ENCODE measurements at regions not wholly inside any gene's neighbourhood (a gene's known extent, or its start where the extent isn't known, plus 50 kb on each side); places are given as distances from the start of the nearest gene placed in this dataset.
"Not testable (repeated sequence)": the region's sequence is repeated elsewhere in the genome, so short reads cannot be mapped to it uniquely, and the experiment has no call there.

DNA sequence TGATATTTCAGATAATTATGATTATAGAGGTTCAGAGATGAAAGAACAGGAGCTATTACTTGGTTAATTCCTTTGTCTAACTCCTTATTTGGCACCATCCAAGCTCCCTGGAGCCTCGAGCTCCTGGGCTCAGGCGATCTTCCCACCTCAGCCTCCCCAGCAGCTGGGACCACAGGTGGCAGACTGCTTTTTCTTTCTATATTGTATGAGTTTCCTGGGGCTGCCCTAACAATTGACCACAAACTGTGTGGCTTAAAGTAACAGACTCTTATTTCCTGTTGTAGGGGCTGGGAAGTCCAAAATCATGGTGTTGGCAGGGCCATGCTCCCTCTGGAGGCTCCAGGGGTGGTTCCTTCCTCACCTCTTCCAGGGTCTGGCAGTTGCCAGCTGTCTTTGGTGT is 163.3 kb upstream of the ADCY1 start:
- no peak for DNase-seq

DNA sequence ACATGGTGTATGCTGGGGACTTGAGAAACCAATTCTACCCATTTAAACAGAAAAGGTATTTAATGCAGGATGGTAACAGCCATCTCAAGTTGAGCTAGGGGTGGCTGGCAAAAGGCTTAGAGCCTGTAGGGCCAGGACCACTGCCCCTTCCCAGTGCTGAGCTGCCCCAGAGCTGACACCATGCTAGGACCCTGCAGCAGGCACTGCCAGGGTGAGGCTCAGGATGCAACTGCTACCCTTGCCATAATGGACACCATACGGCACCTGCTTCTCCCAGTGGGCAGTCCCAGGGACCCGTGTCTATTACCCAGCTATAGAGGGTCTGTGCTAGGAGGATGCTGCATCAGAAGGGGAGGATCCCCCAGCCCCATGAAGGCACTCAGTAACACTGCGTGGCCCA is 160.7 kb upstream of the ADCY1 start:
- no peak for DNase-seq

DNA sequence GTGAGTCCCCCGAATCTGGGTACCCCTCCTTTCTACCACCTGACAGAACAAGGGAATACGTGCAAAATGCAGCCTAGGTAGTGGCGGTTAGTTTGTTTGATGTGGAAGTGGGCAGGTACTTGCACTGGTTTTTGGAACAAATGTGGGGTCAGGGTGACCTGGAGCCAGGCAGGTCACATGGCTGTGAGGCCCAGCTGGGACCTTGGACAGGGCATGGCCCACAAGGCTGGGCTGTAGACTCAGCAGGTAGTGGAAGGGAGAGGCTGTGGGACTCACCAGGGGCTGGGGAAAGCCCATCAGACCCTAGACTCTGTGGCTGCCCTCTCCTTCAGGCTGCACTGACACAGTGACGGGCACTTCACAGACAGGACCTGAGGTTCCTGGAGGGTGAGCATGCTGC is 159.9 kb upstream of the ADCY1 start:
- no peak for DNase-seq

DNA sequence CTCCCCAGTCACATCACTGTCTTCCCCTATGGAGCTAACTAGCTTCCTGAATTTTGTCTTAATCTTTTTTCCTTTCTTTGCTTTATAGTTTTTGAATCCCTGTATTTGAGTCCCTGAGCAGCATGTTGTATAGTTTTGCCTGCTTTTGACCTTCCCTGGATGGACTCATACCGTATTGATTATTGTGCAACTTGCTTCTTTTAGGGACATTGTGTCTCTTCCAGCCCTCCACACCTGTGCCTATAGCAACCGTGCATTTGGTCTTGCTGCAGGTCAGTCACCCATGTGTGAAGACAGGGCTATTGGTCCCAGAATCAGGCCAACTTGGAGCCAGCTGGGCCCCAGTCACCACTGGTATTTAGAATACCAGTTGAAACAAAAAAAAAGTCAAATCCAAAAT is 158.9 kb upstream of the ADCY1 start:
- no peak for DNase-seq

DNA sequence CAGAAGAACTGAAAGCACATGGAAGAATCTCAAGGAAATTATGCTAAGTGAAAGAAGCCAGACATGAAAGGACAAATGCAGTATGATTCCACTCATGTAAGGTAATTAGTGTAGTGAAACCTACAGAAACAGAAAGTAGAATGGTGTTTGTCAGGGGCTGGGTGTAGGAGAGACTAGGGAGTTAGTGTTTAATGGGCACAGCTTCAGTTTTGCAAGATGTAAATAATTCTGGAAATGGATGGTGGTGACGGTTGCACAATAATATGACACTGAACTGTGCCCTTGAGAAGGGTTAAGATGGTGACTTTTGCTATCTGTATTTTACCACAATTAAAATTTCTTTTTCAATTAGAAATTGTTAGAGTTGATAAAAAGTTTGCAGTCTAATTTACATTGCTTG is 157.3 kb upstream of the ADCY1 start:
- DNase-seq = no peak

DNA sequence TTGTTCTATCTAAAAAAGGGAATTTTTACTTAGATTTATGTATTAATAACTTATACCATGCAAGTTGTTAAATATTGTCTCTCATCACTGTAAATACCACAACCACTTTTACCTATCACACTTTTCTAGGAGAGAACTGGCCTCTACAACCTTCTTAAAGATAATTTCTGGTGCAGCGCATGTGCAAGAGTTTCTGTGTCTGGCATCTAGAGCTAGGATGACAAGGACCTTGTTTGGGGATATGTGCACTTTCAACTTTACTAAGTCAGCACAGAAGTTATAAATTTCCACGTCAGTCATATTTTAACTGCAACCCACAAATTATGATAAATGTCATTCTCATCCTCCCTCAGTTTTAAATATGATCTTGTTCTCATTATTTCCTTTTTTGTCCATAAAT is 156.9 kb upstream of the ADCY1 start:
- DNase-seq = no peak

DNA sequence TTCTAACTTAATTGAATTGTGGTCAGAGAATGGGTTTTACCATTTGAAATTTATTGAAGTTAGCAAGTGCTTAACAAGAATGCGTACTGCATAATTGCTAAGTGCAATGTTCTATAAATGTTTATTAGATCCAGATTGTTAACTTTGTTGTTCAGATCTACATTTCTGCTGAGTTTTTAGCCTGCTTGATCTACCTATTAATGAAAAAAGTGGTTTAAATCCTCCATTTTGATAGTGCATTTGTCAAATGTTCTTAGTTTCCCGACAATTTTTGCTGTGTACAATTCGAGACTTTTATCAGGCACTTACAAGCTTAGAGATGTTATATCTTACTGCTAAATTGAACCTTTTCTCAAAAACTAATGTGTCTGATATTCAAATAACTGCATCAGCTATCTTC is 156.4 kb upstream of the ADCY1 start:
- no peak for DNase-seq

DNA sequence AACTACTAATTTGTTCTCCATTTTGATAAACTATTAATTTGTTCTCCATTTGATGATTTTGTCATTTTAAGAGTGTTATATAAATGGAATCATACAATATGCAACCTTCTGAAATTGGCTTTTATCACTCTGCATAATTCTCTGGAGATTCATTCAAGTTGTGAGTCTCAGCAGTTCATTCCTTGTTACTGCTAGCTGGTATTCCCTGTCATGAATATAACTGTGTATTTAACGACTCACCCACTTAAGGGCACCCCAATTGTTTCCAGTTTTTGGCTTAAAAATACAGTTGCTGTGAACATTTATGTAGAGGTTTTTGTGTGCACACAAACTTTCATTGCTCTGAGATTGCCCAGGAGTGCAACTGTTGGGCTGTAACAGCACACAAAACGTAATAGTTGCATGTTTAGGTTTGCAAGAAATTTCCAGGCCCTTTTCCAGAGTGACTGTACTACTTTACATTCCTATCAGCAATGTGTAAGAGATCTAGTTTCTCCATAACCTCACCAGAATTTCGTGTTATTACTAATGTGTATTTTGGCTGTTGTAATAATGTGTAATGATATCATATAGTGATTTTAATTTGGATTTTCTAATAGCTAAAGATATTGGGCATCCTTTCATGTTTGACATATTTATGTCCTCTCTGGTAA is 153.2 kb upstream of the ADCY1 start:
- no peak for DNase-seq

DNA sequence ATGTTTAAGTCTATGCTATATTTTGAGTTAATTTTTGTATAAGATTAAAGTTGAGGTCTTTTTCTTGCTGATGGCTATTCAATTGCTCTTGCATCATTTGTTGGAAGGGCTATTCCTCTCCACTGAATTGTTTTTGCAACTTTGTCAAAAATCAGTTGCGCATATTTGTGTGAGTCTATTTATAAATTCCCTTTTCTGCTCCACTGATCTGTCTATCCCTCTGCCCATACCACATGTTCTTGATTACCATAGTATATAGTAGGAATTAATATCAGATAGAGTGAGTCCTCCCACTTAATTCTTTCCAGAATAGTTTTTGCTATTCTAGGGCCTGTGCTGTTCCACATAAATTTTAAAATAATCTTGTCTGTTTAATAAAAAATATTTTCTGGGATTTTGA is 152.4 kb upstream of the ADCY1 start:
- DNase-seq = no peak

DNA sequence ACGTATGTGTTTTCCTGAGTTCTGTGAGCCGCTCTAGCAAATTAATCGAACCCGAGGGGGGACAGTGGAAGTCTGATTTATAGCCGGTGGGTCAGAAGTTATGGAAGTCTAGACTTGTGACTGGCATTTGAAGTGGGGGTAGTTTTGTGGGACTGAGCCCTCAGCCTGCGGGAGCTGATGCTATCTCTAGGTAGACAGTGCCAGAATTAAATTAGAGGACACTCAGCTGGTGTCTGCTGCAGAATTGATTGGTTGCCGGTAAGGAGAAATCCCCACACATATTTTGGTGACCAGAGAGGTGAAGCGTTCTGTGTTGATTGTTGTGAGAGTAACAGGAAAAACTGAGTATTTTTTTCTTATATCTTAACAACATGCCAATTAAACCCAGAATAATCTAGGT is 143.8 kb upstream of the ADCY1 start:
- no peak for DNase-seq

DNA sequence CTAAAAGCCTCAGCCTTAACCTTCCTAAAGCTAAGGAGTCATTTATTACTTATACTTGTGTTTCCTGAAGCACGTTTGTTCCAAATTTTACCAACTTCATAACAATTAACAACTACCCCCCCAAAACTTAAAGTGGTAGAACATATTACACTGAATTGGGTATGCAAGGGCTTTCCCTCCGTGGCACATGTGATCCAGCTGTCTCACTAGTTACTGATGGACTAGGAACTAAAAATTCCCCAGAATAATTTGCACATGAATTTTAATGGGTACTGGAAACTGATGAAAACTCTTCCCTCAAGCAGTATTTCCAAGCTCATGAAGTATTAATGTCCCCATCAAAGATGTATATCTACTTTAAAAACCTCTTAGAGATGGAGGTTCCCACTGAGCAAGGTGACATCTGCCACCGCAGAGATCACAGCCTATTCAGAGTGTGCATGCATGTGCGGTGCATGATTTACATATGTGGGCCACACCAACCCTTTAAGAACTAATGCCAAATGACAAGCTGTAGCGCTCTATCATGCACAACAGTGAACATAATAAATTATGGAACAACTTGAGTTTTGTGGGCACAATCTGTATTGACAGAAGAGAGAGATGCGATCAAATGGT is 139.9 kb upstream of the ADCY1 start:
- no peak for DNase-seq

DNA sequence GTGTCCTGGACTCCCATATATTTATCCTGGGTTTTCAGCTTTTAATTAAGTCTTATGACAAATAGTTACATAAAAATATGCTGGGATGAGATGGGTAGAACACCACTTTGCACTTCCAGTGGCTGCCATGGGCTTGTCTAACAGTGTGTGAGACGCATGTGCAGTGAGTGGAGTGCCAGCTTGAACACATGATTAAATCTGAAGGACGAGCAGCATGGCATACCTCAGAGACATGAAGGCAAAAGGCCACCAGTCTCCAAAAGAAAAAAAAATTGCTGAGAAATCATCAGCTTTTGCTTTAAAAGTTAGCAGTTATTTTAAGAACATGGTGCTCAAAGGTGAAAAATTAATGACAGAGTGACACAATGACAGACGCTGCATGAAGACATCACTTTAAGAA is 139.0 kb upstream of the ADCY1 start:
- DNase-seq = no peak

DNA sequence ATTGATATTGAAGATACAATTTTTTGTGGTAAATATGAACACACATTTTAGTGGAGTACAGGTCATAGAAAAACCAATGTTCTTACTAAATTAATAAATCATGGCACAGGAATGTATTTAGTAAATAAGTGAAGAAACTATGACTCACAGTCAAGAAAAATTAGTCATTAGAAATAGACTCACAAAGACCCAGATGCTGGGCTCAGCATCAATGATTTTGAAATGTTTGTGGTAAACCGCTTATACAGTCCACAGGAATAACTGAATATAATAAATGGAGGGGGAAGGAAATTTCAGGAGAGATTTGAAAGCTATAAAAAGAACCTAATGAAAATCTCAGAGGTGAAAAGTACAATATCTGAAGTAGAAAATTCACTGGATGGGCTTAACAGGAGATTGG is 138.3 kb upstream of the ADCY1 start:
- DNase-seq = no peak

DNA sequence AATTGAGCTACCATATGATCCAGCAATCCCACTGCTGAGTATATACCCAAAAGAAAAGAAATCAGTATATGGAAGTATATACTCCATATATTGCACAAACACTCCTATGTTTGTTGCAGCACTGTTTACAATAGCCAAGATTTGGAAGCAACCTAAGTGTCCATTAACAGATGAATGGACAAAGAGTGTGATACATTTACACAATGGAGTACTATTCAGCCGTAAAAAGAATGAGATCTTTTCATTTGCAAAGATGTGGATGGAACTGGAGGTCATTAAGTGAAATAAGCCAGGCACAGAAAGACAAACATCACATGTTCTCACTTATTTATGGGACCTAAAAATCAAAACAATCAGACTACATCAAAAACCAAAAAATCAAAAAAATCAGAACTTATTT is 133.4 kb upstream of the ADCY1 start:
- not testable (repeated sequence) for DNase-seq

DNA sequence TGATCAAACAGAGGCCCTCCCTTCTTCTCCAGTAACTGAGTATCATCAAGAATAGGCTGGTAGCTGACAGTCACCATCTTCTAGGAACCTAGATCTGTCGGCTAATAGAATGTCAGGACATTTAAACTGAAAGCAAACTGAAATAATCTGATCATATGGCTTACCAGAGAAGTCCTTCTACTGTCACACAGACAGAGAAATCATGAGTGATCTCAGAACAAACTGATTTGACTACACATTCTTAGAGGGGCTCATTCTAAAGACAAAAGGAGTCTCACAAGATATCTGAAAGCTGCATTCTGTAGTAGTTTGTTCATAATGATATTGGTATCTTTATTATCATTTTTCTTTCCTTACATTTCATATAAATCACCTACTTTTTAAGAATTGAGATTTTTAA is 130.9 kb upstream of the ADCY1 start:
- DNase-seq = no peak

DNA sequence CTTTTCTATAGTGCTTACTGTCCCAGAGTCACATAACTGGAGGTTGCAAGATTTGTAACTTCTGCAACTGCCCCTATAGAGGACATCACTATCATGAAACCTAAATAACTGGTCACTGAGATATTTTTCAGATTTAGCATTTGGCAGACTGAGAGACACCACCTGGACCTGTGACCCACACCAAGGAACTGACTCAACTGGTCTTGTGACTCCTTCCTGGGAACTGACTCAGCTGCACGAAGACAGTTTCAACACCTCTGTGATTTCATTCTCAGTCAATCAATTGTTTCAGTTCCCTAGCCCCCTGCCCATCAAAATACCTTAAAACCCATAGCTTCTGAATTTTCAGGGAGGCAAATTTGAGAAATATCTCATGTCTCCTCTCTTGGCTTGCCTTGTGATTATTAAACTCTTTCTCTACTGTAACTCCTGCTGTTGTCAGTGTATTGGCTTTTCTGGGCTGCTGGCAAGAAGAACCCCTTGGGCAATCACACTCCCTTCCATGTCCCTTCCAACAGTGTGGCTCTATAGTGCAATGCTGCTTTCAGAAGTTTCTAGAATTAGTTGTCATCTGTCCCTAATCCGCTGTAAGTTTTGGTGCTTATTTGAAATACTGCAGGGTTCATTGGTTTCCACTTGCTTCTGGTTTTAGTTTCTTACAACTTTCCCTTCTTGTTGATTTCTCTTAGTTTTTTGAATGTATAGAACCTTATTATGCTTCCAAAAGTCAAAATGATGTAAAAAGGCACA is 127.8 kb upstream of the ADCY1 start:
- DNase-seq = no peak

DNA sequence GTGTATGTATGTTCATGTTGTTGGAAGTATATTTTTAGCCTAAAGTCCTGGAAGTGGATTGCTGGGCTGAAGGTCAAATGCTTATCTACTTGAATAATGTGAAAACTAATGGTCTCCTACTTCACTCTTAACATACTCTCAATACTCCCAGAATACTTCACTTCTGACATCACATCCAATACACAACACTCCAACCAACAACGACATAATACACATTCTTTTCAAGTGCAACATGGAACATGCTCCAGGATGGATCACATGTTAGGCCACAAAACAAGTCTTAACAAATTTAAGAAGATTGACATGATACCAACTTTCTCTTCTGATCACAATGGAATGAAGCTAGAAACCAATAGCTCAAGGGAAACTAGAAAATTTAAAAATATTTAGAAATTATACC is 126.9 kb upstream of the ADCY1 start:
- DNase-seq = no peak

DNA sequence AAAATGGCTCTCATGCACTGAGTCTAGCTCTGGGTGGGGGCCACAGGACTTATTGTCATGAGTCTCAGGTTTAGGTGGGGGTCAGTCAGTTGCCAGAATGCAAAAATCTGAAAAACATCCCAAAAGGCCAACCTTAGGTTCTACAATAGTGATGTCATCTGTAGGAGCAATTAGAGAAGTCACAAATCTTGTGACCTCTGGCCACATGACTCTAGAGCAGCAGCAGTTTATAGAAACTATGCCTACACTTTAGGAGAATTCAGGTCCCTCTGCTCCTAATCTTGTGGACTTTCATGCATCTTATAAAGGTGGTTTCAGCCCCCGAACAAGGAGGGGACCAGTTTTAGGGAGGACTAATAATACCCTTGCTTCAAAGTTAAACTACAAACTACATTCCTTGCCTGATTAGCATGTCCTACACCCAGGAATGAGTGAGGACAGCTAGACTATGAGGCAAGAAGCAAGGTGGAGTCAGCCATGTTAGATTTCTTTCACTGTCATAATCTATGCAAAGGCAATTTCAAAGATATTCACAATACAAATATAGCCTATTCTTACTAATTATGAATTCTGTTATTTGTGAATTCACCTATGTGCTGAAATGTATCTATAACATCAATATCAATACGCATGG is 123.5 kb upstream of the ADCY1 start:
- DNase-seq = no peak

DNA sequence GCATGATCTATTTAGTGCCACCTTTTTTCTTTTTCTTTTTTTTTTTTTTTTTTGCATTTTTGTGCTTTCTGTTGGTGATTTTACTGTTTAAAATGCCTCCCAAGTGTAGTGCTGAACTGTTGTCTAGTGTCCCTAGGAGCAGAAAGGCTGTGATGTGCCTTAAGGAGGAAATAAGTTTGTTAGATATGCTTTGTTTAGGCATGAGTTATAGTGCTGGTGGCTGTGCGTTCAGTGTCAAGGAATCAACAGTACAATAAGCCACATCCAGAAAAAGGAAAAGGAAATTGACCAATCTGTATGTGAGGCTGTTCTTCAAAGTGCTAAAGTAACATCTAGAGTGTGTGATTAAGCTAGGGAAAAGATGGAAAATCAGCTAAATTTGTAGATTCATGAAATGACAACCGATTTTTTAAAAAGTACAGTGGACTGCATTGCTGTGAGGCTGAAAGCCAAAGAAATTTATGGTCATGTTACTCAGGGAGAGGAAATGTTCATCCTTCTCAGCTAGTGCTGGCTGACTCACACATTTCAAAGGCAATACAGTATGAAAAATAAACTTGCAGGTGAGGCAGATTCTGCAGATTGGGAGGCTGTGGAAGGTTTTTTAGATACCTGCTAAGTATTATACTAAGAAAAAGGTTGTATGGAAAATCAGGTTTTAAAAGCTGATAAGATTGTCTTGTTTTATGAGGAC is 122.7 kb upstream of the ADCY1 start:
- no peak for DNase-seq

DNA sequence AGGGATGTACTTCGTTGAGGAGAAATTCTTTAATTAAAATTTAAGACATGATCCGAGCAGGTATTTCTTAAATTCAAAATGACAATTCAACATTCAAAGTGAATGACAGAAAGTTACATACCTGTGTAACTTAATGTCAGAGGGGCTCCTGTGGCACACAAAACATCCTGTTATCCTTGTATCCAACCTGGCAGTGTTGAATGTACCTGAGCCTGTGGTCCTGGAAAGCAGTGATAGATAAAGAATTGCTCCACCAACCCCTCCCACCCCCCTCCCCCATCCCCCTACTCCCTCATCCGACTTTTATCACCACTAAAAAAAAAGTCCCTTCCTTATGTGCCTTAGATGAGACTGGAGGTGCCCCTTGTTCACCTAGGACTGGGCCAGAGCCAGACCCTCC is 119.4 kb upstream of the ADCY1 start:
- DNase-seq = no peak

DNA sequence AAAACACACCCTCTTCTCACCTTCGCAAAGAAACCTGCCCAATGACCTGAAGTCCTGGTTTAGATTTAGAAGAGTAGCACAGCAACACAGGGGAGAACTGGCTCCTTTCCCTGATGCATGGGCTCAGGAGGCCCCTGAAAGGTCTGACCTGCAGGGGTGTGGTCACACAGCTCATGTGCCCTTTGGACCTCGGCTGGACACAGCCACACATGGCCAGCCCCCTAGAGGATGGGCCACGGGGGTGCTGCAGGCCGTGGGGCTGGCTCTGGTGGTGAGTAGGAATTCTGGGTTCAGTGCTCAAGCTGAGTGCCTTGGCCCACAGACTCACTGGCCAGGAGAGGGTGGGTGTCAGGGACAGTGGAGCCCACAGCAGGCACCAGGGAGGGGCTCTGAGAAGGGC is 118.5 kb upstream of the ADCY1 start:
- DNase-seq = no peak

DNA sequence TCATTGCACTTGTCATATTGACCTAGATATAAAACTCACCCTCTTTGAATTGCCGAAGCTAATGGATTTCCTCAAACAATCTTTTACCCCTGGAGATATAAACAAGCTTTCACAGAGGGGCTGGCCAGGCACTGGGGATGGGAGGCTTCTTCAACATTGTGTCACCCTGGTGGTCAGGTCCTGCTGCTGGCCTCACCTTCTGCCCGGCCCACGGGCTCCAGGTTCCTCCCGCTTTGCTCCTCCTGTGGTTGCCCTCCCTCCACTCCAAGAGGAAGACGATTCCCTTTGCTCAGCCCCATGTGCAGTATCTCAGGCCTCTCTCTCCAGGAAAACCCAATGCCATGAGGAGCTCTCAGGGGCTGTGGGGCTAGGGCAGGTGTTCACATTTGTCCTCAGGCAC is 118.1 kb upstream of the ADCY1 start:
- DNase-seq = no peak

DNA sequence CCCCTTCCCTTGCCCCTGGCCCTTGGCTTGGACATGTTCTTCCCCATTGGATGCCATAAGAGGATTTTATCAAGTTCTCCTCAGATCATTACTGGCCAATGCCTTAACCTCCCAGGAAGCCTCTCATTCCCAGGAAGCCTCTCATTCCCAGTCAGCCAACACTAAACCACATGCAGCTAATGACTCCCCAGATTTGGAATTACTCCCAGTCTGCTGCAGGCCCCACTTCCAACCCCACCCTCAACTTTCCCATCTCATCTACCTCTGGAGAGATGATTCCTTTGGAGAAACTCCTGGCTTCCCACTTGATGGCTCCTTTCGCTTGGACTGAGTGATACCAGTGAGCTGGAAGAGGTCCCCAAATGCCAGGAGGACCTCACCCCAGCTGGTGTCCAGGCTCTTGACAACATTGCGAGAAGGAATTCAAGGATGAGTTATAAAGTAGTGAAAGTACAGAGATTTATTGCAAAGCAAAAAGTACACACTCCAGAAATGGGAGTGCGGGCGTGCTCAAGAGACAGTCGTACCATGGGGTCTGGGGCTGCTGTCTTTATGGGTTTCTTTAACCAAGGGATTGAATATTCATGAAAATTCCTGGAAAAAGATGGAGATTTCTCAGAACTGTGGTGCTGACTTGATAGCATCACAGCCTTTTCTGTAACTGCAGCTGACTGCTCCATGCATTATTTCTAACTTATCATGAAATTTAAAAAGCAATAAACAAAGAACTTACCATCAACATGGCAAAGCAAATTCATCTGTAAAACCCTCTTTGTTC is 117.2 kb upstream of the ADCY1 start:
- no peak for DNase-seq

All from NCI-H774 (cell line).